Colonic mucosa (tissue), 4 donors: ENCODE measurements at regions not wholly inside any gene's neighbourhood (a gene's known extent, or its start where the extent isn't known, plus 50 kb on each side); places are given as distances from the start of the nearest gene placed in this dataset.

Source experiments
- DNase-seq: peaks from one replicate; pipeline ENCODE4 v3.0.0-alpha.2; 2020
- H3K27ac ChIP-seq: fragments of 200-600 bp; one replicate; pipeline ENCODE4 v1.8.0; 2021
- H3K27me3 ChIP-seq: fragments of 200-600 bp; one replicate; pipeline ENCODE4 v1.8.0; 2021
- H3K36me3 ChIP-seq: fragments of 200-600 bp; one replicate; pipeline ENCODE4 v1.8.0; 2021
- H3K4me1 ChIP-seq: fragments of 200-600 bp; one replicate; pipeline ENCODE4 v1.8.0; 2021; ENCODE audit warnings: mild to moderate bottlenecking
- H3K4me3 ChIP-seq: fragments of 200-600 bp; one replicate; pipeline ENCODE4 v1.8.0; 2021
- H3K9ac ChIP-seq, 2 donors: one replicate each; pipeline ENCODE4 v1.7.0; 2013; ENCODE audit warnings: control low read depth in 2 of 2, low read depth in 2 of 2, low read length in 2 of 2
- H3K9me3 ChIP-seq: fragments of 200-600 bp; one replicate; pipeline ENCODE4 v1.8.0; 2021
- intact Hi-C: fragments of 100-400 bp; cut with DNase I; formaldehyde crosslinking; loops from one replicate; pipeline ENCODE4 v1.14.1; 2022
- TF ChIP-seq, protein P1 (sequence below): fragments of 200-600 bp; IDR thresholded peaks from one replicate; pipeline ENCODE4 v1.8.0; 2022; ENCODE audit warnings: antibody characterized with exemption, mild to moderate bottlenecking
- donor health status: healthy.
- donor health status: DM: no; HTN: no; CAD: no.
- donor health status: DM: no; HTN: no; CAD: no.

- intact Hi-C loops = no loop called here
- H3K4me1 ChIP-seq = no peaks in the 10 kb centered on the region
- TF ChIP-seq, protein P1, sequence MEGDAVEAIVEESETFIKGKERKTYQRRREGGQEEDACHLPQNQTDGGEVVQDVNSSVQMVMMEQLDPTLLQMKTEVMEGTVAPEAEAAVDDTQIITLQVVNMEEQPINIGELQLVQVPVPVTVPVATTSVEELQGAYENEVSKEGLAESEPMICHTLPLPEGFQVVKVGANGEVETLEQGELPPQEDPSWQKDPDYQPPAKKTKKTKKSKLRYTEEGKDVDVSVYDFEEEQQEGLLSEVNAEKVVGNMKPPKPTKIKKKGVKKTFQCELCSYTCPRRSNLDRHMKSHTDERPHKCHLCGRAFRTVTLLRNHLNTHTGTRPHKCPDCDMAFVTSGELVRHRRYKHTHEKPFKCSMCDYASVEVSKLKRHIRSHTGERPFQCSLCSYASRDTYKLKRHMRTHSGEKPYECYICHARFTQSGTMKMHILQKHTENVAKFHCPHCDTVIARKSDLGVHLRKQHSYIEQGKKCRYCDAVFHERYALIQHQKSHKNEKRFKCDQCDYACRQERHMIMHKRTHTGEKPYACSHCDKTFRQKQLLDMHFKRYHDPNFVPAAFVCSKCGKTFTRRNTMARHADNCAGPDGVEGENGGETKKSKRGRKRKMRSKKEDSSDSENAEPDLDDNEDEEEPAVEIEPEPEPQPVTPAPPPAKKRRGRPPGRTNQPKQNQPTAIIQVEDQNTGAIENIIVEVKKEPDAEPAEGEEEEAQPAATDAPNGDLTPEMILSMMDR = no peak
- no peaks in the 10 kb centered on the region for H3K36me3 ChIP-seq
- peak; percentile 45 for DNase-seq
- H3K9ac ChIP-seq = peak overlapping the region in 1 of 2 donors; percentile 36
- H3K27me3 ChIP-seq = no peaks in the 10 kb centered on the region
- H3K27ac ChIP-seq = peak overlapping the region; percentile 22
- no peaks in the 10 kb centered on the region for H3K9me3 ChIP-seq
- H3K4me3 ChIP-seq = no peak overlapping the region
These were observed 173.3 kb upstream of the PARP11 start for GRCh38 chr12:4046495-4046840.

GRCh38 chr12:4045786-4046494, 172.7 kb upstream of the PARP11 start:
- H3K9me3 ChIP-seq = no peaks in the 10 kb centered on the region
- intact Hi-C loops = no loop called here
- TF ChIP-seq, protein P1 = no peak

DNA sequence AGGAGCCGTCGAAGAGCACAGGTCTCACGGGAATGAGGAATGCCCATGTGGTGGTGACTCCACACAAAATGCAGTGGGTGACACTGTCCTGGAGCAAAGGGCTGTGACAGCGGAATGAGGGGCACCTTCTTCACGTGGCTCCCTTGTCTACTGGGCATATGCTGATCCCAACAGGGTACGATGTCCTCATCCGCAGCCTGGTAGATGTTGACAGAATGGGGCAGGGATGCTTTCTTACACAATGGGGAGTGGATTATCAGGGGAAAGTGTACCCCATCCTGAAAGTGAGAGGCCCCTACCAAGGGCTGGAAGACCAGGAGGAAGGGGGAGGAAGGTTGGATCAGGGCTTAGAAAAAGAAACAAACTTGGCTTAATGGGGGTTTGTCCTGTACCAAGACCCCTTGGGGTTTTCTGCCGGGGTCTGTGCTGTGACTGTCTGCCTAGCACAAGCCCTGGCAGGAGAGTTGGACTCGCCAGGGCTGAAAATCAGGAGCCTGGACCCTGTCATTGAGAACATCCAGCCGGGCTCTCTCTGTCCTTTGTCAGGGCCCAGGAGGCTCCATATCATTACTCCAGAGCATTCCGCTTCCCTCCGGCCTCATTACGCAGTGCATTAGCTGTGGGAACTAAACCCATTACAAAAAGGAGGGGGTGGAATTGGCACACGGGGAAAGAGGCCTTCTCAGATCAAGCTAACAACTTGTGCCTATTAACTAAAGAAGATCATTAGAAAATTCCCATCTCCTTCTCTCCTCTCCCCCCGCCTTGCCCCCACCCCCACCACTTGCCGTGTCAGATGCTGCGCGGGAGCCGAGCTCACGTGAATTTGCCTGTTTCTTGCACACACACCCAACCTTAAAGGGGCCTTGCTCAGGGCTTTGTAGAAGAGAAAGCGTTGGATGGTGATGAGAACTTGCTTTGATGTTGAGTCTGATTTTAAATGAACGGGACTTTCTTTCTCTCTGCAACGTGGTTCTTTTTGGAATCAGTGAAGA, 171.8 kb upstream of the PARP11 start:
- TF ChIP-seq, protein P1 = no peak
- Histone ChIP-seq H3K27ac (no peak overlapping the region), H3K9ac (no peak overlapping the region), H3K4me3 (no peak overlapping the region), H3K36me3 (no peaks in the 10 kb centered on the region), H3K27me3 (no peaks in the 10 kb centered on the region), H3K4me1 (no peaks in the 10 kb centered on the region), H3K9me3 (no peaks in the 10 kb centered on the region)
- intact Hi-C loops = no loop called here
- DNase-seq = no peak

More at GRCh38 chr12:4045786-4046494, 172.7 kb upstream of the PARP11 start:
- Histone ChIP-seq H3K27me3 (no peaks in the 10 kb centered on the region), H3K9ac (peak overlapping the region in 1 of 2 donors; percentile 36), H3K4me1 (no peaks in the 10 kb centered on the region), H3K36me3 (no peaks in the 10 kb centered on the region), H3K4me3 (no peak overlapping the region), H3K27ac (peak overlapping the region; percentile 22)
- DNase-seq = no peak

- intact Hi-C loops = no loop called here
These were observed 170.9 kb upstream of the PARP11 start for GRCh38 chr12:4044101-4044500.

More at GRCh38 chr12:4044101-4044500, 170.9 kb upstream of the PARP11 start:
- Histone ChIP-seq H3K9ac (no peak overlapping the region), H3K9me3 (no peaks in the 10 kb centered on the region), H3K27ac (no peak overlapping the region), H3K4me1 (no peaks in the 10 kb centered on the region), H3K36me3 (no peaks in the 10 kb centered on the region), H3K27me3 (no peaks in the 10 kb centered on the region), H3K4me3 (no peak overlapping the region)
- TF ChIP-seq, protein P1 = no peak
- no peak for DNase-seq
